HepG2 (cell line): ENCODE measurements at regions not wholly inside any gene's neighbourhood (a gene's known extent, or its start where the extent isn't known, plus 50 kb on each side); places are given as distances from the start of the nearest gene placed in this dataset.

ENCODE experiments used
- ATAC-seq: fragments of 200-7000 bp; cut with Tn5 transposase; 3 replicates; pipeline ENCODE4 v1.9.1; 2020; ENCODE audit warnings: mild to moderate bottlenecking, moderate library complexity
- BruUV-seq: library from RNA; stranded (reverse); fragments of 400-500 nt; replicated peaks from 2 replicates; lab custom pipeline; 2021; lab: Mats Ljungman, UMichigan
- CTCF ChIA-PET: fragments of 300-600 bp; formaldehyde crosslinking; extraction: SDS; loops from one replicate; lab custom pipeline; 2021; ENCODE audit warnings: low total read pairs, inconsistent platforms, low intra/inter-chr PET ratio; lab: Yijun Ruan, JAX
- POLR2A ChIA-PET: fragments of 350-600 bp; sonication (Branson Sonifier 250); formaldehyde crosslinking; loops from one replicate; lab custom pipeline; 2020; ENCODE audit warnings: antibody characterized with exemption, inconsistent platforms; lab: Yijun Ruan, JAX
- DNase-seq: peaks from one replicate; pipeline ENCODE4 v3.0.0-alpha.2; 2015; ENCODE audit warnings: low spot score
- FAIRE-seq: peaks from 3 replicates; lab custom pipeline; 2011; peaks lifted over from hg19 to GRCh38; lab: Jason Lieb, UNC
- H2AFZ ChIP-seq: one replicate; pipeline ENCODE4 v1.6.1; 2011; ENCODE audit warnings: low read length, inconsistent platforms
- H3K27ac ChIP-seq: fragments of 300-600 bp; 3 replicates; pipeline ENCODE4 v1.8.0; 2011; ENCODE audit warnings: mixed run types, mild to moderate bottlenecking, mixed read lengths, low read length, inconsistent platforms; ENCODE audit not compliant: insufficient read depth; ENCODE audit errors: extremely low read length
- H3K27me3 ChIP-seq, 2 experiments: fragments of 200-600 bp in 1 of 2; 2 replicates in 1 of 2; 3 replicates in 1 of 2; pipeline versions ENCODE4 v1.6.0 to v1.8.0; 2011; ENCODE audit warnings: low read length in 2 of 2, mild to moderate bottlenecking in 2 of 2, moderate library complexity in 2 of 2, inconsistent platforms in 1 of 2; ENCODE audit not compliant: insufficient read depth in 2 of 2, control insufficient read depth in 1 of 2
- H3K36me3 ChIP-seq, 2 experiments: fragments of 200-600 bp in 1 of 2; replicated peaks in 1 of 2; 2 replicates in 1 of 2; 3 replicates in 1 of 2; pipeline versions ENCODE4 v1.5.1 to v1.8.0; 2011; ENCODE audit warnings: low read length in 2 of 2, inconsistent platforms in 1 of 2; ENCODE audit not compliant: insufficient read depth in 2 of 2, control insufficient read depth in 1 of 2
- H3K4me1 ChIP-seq: 2 replicates; pipeline ENCODE4 v1.5.1; 2012; ENCODE audit warnings: low read length, inconsistent platforms; ENCODE audit not compliant: insufficient read depth
- H3K4me2 ChIP-seq: 2 replicates; pipeline ENCODE4 v1.6.0; 2011; ENCODE audit warnings: low read depth, low read length, inconsistent platforms
- H3K4me3 ChIP-seq, 3 experiments: fragments of 200-600 bp in 1 of 3; sonication (generic), shearing (Covaris generic) in 1 of 3; replicated peaks in 1 of 3; 2 replicates each; pipeline ENCODE4 v1.5.1; 2011 to 2016; ENCODE audit warnings: low read length in 3 of 3, inconsistent platforms in 2 of 3, low read depth in 2 of 3, mild to moderate bottlenecking in 2 of 3, control low read depth in 1 of 3, mixed read lengths in 1 of 3; ENCODE audit not compliant: insufficient read depth in 1 of 3
- H3K79me2 ChIP-seq: one replicate; pipeline ENCODE4 v1.6.1; 2011; ENCODE audit warnings: low read length, inconsistent platforms; ENCODE audit not compliant: insufficient read depth
- H3K9ac ChIP-seq: 2 replicates; pipeline ENCODE4 v1.6.0; 2011; ENCODE audit warnings: mild to moderate bottlenecking, low read depth, low read length, inconsistent platforms; ENCODE audit not compliant: insufficient read depth
- H3K9me3 ChIP-seq: 2 replicates; pipeline ENCODE4 v1.5.1; 2012; ENCODE audit warnings: mild to moderate bottlenecking, low read length
- H4K20me1 ChIP-seq: 2 replicates; pipeline ENCODE4 v1.6.0; 2011; ENCODE audit warnings: inconsistent platforms, mild to moderate bottlenecking, low read length, moderate library complexity; ENCODE audit not compliant: insufficient read depth
- HBP1 ChIP-seq: IDR thresholded peaks from 2 replicates; pipeline ENCODE4 v1.6.1; 2016; ENCODE audit warnings: low read depth, control low read depth
- HOXA9 ChIP-seq: sonication (generic); formaldehyde crosslinking; IDR thresholded peaks from 2 replicates; pipeline ENCODE4 v1.8.1; 2022; ENCODE audit warnings: missing genetic modification reagents, mild to moderate bottlenecking, moderate library complexity, borderline replicate concordance
- IKZF4 ChIP-seq: sonication (generic); formaldehyde crosslinking; IDR thresholded peaks from 2 replicates; pipeline ENCODE4 v1.5.1; 2020; ENCODE audit warnings: borderline replicate concordance, mild to moderate bottlenecking, low read depth, missing genetic modification reagents; ENCODE audit errors: not compliant biosample characterization
- JDP2 ChIP-seq: sonication (generic); formaldehyde crosslinking; IDR thresholded peaks from 2 replicates; pipeline ENCODE4 v1.8.1; 2022; ENCODE audit warnings: missing genetic modification reagents, borderline replicate concordance
- KLF15 ChIP-seq: sonication (generic); formaldehyde crosslinking; IDR thresholded peaks from 2 replicates; pipeline ENCODE4 v1.8.1; 2023; ENCODE audit warnings: borderline replicate concordance, mild to moderate bottlenecking, inconsistent platforms, missing genetic modification reagents, mixed read lengths
- PAWR ChIP-seq: sonication (generic); formaldehyde crosslinking; IDR thresholded peaks from 2 replicates; pipeline ENCODE4 v1.4.0; 2020; ENCODE audit warnings: missing genetic modification reagents, mild to moderate bottlenecking, borderline replicate concordance
- RORA ChIP-seq: sonication (generic); formaldehyde crosslinking; IDR thresholded peaks from 2 replicates; pipeline ENCODE4 v1.5.0; 2020; ENCODE audit warnings: mild to moderate bottlenecking, missing genetic modification reagents, moderate library complexity
- TEAD2 ChIP-seq: sonication (generic); formaldehyde crosslinking; IDR thresholded peaks from 2 replicates; pipeline ENCODE4 v1.9.0; 2021; ENCODE audit warnings: missing genetic modification reagents
- U2AF2 ChIP-seq: fragments of 200-400 bp; formaldehyde crosslinking; IDR thresholded peaks from 2 replicates; pipeline ENCODE4 v1.6.1; 2017; ENCODE audit warnings: low read depth, mild to moderate bottlenecking, low read length
- ZBTB25 ChIP-seq: IDR thresholded peaks from 2 replicates; pipeline ENCODE4 v1.6.1; 2018; ENCODE audit warnings: missing genetic modification reagents
- ZGPAT ChIP-seq: IDR thresholded peaks from 2 replicates; pipeline ENCODE4 v1.6.1; 2016; ENCODE audit warnings: mild to moderate bottlenecking
- ZNF10 ChIP-seq: sonication (generic); formaldehyde crosslinking; IDR thresholded peaks from 2 replicates; pipeline ENCODE4 v1.4.0; 2020; ENCODE audit warnings: mild to moderate bottlenecking, low read depth, missing genetic modification reagents, borderline replicate concordance
- in situ Hi-C: cut with HindIII; loops from 2 replicates; pipeline ENCODE4 v1.10.0; 2017; ENCODE audit warnings: low pct_unique_long_range_greater_than_20kb; ENCODE audit not compliant: extremely low pct_ligation_motif_present
- intact Hi-C: fragments of 100-400 bp; cut with micrococcal nuclease; formaldehyde crosslinking; loops from one replicate; pipeline ENCODE4 v1.10.0; 2022; ENCODE audit not compliant: unreplicated experiment
- TF ChIP-seq, protein P1 (sequence below): IDR thresholded peaks from 2 replicates; pipeline ENCODE4 v1.6.1; 2016; ENCODE audit warnings: missing genetic modification reagents, missing compliant biosample characterization
- TF ChIP-seq, protein P2 (sequence below): sonication (generic); formaldehyde crosslinking; IDR thresholded peaks from 2 replicates; pipeline ENCODE4 v1.4.0; 2020; ENCODE audit warnings: missing genetic modification reagents
- TF ChIP-seq, protein P3 (sequence below): sonication (generic); formaldehyde crosslinking; IDR thresholded peaks from 2 replicates; pipeline ENCODE4 v1.9.0; 2021; ENCODE audit warnings: missing genetic modification reagents, borderline replicate concordance

- TF ChIP-seq ZGPAT (CRISPR knock-in tag): no peak
- TF ChIP-seq, protein P1, sequence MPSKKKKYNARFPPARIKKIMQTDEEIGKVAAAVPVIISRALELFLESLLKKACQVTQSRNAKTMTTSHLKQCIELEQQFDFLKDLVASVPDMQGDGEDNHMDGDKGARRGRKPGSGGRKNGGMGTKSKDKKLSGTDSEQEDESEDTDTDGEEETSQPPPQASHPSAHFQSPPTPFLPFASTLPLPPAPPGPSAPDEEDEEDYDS: no peak
These were observed 111.2 kb upstream of the SETMAR start (continued) for GRCh38 chr3:4191971-4192370.

- no peak for FAIRE-seq
- CTCF ChIA-PET: no interaction called here
- TF ChIP-seq TEAD2: no peak
- no peak for TF ChIP-seq HOXA9 (CRISPR knock-in tag)
- TF ChIP-seq ZNF10 (CRISPR knock-in tag): no peak
- TF ChIP-seq U2AF2: no peak
- no peak for TF ChIP-seq JDP2
- TF ChIP-seq PAWR (CRISPR knock-in tag): no peak
- no peak for TF ChIP-seq KLF15
- no peak for TF ChIP-seq RORA (CRISPR knock-in tag)
- no peak for TF ChIP-seq HBP1
- no peak for TF ChIP-seq IKZF4
- TF ChIP-seq, protein P2, sequence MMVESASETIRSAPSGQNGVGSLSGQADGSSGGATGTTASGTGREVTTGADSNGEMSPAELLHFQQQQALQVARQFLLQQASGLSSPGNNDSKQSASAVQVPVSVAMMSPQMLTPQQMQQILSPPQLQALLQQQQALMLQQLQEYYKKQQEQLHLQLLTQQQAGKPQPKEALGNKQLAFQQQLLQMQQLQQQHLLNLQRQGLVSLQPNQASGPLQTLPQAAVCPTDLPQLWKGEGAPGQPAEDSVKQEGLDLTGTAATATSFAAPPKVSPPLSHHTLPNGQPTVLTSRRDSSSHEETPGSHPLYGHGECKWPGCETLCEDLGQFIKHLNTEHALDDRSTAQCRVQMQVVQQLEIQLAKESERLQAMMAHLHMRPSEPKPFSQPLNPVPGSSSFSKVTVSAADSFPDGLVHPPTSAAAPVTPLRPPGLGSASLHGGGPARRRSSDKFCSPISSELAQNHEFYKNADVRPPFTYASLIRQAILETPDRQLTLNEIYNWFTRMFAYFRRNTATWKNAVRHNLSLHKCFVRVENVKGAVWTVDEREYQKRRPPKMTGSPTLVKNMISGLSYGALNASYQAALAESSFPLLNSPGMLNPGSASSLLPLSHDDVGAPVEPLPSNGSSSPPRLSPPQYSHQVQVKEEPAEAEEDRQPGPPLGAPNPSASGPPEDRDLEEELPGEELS (CRISPR knock-in tag): no peak
- TF ChIP-seq, protein P3, sequence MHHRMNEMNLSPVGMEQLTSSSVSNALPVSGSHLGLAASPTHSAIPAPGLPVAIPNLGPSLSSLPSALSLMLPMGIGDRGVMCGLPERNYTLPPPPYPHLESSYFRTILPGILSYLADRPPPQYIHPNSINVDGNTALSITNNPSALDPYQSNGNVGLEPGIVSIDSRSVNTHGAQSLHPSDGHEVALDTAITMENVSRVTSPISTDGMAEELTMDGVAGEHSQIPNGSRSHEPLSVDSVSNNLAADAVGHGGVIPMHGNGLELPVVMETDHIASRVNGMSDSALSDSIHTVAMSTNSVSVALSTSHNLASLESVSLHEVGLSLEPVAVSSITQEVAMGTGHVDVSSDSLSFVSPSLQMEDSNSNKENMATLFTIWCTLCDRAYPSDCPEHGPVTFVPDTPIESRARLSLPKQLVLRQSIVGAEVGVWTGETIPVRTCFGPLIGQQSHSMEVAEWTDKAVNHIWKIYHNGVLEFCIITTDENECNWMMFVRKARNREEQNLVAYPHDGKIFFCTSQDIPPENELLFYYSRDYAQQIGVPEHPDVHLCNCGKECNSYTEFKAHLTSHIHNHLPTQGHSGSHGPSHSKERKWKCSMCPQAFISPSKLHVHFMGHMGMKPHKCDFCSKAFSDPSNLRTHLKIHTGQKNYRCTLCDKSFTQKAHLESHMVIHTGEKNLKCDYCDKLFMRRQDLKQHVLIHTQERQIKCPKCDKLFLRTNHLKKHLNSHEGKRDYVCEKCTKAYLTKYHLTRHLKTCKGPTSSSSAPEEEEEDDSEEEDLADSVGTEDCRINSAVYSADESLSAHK (CRISPR knock-in tag): no peak
- TF ChIP-seq ZBTB25 (CRISPR knock-in tag): no peak
These were observed 108.2 kb upstream of the SETMAR start for GRCh38 chr3:4195006-4195405.

More at GRCh38 chr3:4195006-4195405, 108.2 kb upstream of the SETMAR start:
- ATAC-seq (no peak), DNase-seq (no peak)
- no peak overlapping the region for H2AFZ ChIP-seq
- H3K27ac ChIP-seq: no peak overlapping the region
- no peak overlapping the region for H3K9ac ChIP-seq
- POLR2A ChIA-PET: no interaction called here
- H3K4me1 ChIP-seq: no peaks in the 10 kb centered on the region
- no peak overlapping the region for H3K4me3 ChIP-seq
- in situ Hi-C loops (no loop called here), intact Hi-C loops (no loop called here)
- H4K20me1 ChIP-seq: no peaks in the 10 kb centered on the region
- no peaks in the 10 kb centered on the region for H3K79me2 ChIP-seq
- H3K9me3 ChIP-seq: no peaks in the 10 kb centered on the region
- H3K36me3 ChIP-seq: no peaks in the 10 kb centered on the region
- no peak overlapping the region for H3K4me2 ChIP-seq
- BruUV-seq: no TSS peak
- H3K27me3 ChIP-seq: no peaks in the 10 kb centered on the region
